ENCODE measurements at regions not wholly inside any gene's neighbourhood (a gene's known extent, or its start where the extent isn't known, plus 50 kb on each side); places are given as distances from the start of the nearest gene placed in this dataset.
A peak's percentile ranks its signal among the peaks of the same experiment; 100 is the strongest.
"Not testable (repeated sequence)": the region's sequence is repeated elsewhere in the genome, so short reads cannot be mapped to it uniquely, and the experiment has no call there.

DNA sequence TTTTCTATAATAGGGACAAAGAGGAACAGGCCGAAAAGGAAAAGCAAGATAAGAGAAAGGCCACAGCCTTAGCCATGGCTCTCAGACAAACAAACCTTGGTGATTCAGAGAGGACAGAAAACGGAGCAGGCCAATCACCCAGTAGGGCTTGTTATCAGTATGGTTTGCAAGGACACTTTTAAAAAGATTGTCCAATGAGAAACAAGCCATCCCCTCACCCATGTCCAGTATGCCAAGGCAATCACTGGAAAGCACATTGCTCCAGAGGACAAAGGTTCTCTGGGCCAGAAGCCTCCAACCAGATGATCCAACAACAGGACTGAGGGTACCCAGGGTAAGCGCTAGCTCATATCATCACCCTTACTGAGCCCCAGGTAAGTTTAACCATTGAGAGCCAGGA is 243.8 kb upstream of the BTG1 start:
- no peak for DNase-seq

DNA sequence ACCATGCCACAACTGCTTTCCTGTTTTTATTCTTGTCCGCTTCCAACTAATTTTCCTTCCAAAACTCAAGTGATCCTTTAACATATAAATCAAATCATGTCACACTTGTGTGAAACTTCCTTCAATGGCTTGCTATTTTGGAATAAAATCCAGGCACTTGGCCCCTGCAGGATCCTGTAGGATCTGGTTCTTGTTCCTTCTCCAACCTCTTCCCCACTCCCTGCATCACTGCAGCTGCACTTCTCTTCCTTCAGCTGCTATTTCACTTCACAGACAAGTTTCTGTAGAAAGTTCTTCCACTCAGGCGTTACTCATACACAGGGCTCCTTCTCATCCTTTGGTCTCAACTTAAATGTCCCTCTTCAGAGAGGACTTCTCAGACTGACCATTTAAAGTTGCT is 239.7 kb upstream of the BTG1 start:
- no peak for DNase-seq

DNA sequence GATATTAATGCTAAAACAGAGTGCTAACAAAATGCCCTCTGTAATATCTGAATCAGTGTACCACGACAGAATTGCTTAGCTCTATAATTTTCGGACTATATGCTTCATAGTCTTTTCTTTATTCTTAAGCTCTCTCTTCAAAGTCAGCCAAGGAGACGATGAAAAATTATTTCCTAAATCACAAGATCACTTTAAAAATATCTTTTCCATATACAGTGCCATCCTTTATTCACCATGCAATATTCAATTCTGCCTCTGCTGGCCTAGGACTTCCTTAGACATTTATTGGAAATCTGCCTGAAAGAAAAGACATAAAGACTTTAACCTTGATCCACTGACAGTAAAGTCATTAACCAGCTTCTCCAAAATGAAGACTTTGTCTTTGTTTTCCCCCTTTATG is 238.9 kb upstream of the BTG1 start:
- DNase-seq: no peak

DNA sequence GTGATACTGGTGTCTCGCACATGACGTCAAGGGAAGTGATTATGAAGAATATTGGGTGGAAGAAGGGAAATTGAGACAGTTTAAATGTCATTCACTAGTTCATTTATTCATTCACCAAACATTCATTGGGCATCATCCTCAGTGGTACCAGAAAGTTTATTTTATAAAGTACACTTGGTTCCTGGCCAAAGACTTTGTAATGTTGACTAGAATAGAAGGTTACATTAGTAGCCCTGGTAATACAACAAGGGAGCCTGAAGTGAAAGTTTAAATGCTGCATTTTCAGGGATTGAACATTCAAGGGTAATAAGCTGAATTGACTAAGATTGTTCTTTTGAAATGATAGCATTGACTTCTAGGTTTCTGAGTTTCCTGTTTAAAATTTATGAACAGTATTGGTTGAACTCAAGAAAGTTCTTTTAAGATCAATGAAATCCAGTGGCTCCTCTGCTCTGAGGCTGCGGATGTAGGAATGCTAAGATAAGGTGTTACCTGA is 236.8 kb upstream of the BTG1 start:
- no peak for DNase-seq

DNA sequence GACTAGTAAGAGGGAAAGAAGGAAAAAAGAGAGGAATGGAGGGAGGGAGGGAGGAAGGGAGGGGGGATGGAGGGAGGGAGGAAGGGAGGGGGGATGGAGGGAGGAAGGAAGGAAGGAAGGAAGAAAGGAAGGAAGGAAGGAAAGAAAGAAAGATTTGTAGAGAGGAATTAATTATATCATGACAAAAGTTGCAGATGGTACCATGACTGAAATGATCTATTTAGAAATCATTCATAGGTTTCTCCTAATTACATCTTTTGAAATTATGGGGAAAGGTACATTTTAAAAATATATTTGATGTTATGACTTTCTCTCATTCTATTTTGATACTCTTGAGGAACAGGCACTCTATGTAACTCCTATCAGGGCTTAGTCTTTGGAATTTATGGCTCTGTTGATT is 236.2 kb upstream of the BTG1 start:
- no peak for DNase-seq

DNA sequence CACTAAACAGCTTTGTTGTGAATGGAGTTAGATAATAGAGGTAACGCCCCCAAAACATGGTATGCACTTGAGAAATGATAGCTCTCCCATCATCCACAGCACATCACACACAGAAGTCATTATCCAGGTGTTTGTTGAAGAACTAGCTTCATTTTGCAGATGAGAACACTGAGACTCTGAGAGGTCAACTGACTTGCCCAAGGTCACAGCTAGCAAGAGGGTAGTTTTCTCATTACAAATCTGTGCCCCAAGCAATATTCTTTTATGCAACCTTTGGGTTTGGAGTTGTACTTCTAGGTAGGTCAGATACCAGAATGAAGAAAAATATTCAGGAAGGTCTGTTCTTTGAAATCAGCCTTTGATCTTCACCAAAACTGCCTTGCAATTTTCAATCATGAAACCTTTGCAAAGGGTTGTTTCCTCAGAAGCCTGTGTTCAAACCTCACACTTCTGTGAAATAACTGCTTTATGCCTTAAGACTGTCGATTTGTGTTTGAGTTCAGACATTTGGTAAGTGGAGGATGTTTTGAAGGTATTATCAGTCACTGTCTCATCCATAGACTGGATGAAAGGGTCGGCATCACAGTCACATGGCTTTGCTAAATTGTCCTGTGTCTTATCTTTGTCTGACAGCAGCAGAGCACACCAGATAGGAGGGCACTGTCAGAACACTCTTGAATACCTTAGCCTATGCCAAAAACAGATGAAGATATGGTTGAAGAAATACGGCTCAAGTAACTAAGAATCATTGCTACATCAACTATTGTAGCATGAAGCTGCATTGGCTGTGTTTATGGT is 233.2 kb upstream of the BTG1 start:
- DNase-seq: peak; percentile 31

DNA sequence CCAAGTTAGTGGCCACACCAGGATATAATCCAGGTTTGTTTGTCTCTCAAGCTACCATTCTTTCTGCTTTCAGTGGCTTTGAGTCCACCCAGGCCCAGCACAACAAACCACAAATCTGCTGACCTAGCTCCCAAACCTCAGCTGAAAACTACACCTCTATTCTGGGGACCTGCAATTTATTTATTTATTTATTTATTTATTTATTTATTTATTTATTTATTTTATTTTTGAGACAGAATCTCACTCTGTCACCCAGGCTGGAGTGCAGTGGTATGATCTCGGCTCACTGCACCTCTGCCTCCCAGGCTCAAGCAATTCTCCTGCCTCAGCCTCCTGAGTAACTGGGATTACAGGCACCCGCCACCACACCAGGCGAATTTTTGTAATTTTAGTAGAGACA is 229.9 kb upstream of the BTG1 start:
- not testable (repeated sequence) for DNase-seq

DNA sequence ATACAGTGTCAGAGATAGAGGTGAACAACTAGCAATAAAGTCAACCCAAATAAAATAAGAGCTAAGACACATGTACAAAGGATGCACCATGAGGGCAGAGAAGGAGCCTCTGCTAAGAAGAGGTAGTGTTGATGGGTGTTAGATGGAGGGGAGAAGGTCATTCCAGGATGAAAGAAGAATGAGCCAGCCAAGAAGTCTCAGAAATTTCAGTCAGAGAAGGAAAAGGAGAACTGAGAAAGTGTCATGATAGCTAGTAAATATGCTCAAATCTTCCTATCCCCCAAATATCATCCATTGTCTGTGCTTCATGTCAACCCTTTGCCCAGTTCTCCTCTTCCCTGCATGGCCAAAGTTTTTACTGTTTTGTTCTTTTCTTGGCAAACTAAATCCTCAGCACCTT is 225.2 kb upstream of the BTG1 start:
- DNase-seq: no peak

DNA sequence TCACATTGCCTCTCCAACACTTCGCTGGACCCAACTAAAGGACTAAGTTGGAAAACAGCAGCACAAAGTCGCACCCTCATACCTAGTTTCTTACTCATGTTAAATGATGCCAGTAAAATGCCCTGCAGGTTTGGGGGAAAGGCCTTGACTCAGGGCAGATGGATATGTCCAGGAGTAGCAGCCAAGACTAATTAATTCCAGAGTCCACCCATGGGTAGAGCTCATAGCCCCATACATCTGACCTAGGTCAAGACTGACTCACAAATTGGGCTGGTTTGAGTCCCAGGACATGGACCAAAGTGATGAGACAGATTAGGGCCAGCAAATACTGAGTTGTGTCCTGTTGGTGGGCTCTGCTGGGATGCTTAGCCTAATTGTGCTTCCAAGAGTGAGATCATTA is 224.0 kb upstream of the BTG1 start:
- no peak for DNase-seq

DNA sequence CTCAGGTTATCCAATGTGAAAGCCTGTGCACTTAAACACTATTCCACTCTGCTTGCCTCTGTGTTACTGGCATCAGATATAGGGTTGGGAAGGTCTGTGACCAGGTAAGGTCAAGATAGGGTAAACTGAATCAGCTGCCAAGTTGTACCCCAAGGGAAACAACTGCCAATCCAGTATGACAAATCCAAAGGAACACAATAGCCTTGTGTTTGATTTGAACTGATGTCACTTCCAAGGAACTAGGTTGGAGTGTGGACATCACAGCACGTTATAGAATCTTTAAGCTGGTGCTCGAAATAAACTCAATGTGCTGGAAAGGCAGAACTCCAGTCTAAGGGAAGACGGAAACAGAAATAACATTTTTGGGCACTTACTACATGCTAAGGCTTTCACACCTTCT is 223.4 kb upstream of the BTG1 start:
- no peak for DNase-seq

DNA sequence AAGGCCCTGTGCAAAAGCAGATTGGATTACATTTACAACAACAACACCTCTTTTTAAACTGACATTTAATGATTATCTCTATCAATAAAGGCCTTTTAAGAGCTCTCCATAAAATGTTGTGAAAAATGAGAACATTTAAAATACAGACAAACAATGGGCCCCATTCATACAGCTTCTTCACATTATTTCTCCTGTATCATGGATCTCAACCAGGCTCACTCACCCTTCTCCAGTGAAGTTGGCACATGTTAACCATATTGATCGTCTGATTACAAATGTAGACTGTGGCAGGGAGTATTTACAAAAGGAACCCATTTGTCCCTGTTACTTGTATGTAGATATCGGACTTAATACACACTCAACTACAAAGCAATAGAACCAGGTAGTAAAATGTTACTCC is 220.2 kb upstream of the BTG1 start:
- no peak for DNase-seq

DNA sequence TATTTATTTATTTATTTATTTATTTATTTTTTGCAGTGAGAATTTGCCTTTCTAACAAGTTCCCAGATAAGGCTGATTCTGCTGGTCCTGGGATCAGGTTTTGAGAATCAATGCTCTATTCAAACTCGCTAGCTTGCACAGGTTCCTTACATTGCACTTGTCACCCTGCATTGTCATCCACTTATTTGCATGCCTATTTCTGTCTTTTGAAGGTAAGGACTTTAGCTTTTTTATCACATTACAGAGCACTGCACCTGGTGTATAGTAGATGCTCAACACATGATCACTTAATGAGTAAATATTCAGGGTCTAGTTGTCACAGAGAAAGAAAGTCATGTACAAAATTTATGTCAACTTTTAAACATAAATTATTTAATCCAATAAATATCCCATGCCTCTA is 219.7 kb upstream of the BTG1 start:
- DNase-seq: no peak

DNA sequence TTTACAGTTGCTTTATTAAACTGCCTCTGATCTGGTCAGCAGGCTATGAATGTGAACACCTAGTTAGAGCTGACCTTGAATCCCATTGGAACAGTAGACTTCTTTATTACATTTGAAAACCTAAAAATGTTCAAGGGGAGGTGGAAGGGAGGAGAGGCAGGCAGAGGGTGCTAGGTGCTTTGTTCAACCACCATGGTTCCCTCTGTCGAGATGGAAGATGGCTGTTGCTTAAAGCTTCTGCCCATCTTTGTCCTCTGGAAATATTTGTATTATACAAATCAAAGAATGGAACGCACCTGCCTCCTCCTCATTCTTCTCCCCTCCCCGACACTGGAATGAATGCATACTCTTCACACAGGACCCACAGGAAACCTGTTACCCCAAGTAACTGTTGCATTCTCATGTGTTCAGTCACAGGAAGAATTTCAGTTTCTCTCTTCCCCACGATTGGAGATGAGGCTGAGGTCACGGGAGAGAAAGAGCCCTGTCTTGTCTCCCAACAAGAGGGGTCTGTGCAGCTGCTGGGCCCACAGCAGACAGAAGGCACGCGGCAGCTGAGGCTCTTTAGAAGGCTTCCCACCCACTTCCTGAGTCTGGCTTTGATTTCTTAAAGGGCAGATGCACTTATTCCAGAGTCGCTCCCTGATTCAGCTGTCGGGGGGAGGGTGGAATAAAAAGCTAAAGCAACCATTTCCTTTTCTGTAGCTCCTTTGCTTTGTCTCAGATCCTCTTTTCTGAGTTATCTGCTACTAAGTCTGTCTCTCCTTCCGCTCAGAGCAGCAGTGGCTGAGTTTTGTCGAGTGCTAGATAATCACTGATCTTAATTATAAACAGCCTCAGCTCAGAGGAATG is 217.9 kb upstream of the BTG1 start:
- DNase-seq: peak; percentile 61

DNA sequence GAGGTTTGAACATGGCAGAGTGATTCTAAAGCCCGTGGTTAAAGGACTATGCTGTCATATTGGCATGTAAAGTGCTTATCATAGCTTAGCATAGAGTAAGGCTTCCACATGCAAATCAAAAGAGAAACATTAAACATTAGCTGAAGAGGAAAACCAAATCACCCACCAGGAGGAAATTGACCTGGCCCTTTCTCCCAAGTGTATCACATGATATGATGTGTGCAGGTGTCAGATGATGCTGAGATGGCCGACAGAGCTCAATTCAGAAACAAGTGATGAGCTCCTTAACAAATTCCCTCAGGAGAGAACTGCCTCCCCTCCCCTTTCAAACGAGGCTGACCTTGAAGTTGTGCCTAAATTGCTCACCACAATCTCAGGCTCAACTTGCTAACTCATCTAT is 217.1 kb upstream of the BTG1 start:
- DNase-seq: peak; percentile 37

DNA sequence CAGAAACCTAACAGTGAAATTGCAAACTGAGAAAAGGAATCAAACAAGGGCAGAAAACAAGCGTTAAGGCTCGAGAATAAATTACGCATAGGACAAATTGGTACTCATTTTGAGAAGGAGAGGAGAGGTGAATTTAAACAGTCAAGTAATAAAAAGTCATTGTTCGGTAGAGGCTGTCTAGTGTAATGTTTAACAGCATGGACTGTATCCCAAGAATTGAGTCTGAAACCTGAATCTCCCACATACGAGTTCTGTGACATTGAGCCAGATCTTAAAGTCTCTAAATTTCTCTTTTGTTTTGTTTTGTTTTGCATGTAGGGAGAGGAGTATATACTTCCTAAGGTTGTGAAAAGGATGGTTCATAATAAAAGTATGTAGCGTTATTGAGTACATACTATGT is 216.5 kb upstream of the BTG1 start:
- DNase-seq: no peak

DNA sequence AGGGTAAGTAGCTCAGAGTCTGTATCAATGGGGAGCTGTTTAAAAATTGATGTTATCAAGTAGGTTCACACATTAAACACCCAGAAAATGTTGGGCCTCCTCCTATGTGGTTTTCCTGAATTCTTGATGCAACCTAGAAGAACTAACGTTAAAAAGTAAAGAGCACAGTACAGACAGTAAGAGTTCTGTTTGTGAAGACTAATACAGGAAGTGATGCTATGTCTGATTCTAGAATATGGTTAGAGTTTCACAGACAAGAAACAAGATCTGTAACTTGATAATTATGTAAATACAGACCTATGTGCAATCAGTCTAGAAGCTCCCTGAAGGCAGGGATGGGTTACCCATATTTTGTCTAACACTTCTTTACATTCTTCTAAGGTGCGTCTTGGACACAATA is 214.9 kb upstream of the BTG1 start:
- DNase-seq: peak; percentile 60

DNA sequence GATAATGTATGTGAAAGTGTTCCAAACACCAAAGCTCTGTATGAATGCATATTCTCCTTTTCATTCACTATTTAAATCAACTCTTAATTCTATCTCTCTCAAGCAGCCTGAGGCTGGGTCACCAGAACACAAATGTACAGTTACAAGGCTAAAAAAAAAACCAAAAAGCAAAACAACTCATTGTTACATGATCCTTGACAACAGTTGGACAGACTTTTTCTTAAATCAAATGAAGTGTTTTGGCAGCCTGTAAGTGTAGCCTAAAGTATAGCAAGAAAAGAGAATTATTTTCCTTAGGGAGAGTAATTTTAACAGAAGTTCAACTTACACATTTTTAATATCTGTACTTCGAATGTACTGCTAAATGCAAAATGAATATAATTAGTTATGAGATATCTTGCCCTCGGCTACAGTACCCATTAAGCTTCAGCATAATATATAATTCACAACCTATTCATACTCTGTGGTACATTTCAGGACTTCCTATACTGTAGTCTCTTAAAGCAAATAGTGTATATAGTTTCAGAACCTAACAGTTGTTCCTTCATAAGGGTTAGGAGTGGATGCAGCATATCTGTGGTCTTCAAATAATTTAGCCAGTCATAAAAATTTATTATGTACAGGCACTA is 214.0 kb upstream of the BTG1 start:
- DNase-seq: no peak

DNA sequence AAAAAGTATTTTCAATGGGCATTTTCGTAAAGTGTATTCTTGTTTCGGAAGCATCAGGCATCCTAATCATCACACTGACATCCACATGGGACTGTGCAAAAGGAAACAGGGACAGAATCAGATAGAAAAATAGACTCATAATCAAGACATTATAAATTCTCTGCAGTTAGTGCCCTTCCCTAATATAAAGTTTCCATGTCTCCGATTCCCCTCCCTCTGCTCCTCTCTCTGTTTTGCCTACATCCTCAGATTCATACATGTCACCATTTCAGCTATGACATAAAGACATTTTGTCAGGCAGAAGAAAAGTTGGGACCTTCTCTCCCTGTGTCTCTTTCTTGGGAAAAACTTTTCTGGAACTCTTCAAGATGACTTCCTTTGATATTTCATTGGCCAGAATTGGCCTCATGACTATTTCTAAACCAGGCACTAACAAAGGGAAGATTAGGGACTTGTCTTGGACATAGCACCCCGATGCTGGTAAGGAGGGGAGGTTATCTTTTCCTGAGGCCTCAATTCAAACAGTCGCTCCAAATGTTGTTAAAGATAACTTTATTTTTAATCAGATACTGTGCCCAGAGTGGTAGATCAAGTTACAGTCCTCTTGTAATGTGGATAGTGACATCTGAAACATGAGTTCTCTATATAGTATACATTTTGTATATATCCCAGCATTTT is 212.1 kb upstream of the BTG1 start:
- DNase-seq: no peak

DNA sequence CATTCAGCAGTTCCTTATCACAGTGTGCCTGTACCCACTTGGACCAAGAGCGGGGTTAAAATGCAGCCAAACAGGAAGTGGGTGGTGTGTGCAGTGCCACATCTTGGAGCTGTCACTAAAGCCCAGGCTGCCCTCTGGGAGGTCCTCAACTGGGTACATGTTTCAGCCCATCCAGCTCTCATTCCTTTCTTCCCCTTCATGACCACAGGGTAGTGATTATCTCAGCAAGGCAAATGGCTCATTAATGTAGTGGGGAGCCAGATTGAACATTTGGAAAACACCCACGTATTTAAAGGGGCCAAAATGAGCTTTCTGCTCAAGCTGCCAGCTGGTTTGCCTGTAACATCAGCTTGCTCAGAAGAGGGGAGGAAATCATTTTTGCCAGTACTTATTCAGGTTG is 210.8 kb upstream of the BTG1 start:
- no peak for DNase-seq

DNA sequence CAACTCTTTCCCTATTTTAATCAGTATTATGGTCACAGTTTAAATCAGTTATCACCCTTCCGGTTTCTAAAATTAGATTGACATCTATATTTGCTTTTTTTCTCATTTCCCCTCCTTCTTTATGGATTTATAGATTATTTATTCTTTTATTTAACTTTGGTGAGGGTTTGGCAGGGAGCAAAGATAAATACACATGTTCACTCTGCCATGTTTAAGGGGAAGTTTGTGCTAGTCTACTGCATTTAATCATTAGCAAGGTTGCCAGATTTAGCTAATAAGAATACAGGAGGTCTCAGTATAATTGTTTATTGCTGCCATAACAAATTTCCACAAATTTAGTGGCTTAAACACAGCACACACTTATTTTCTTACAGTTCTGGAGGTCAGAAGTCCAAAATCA is 204.0 kb upstream of the BTG1 start:
- no peak for DNase-seq

DNA sequence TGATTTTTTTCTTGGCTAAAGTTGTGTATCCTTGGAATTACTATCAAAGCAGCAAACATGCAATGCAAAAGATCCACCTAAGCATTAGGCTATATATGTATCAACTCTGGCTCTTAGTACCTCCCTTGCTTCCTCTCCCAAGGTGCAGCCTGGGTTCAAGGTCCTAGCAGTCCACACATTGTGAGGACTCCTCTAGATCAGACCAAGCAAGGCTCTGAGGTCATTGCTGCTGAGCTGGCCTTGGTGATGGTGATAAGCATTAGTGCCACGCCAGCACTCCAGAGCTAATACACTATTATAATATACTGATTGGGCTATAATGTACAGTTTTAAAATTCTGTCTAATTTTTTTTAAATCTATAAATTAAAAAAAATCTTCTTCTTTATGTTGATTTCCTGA is 196.9 kb upstream of the BTG1 start:
- no peak for DNase-seq

DNA sequence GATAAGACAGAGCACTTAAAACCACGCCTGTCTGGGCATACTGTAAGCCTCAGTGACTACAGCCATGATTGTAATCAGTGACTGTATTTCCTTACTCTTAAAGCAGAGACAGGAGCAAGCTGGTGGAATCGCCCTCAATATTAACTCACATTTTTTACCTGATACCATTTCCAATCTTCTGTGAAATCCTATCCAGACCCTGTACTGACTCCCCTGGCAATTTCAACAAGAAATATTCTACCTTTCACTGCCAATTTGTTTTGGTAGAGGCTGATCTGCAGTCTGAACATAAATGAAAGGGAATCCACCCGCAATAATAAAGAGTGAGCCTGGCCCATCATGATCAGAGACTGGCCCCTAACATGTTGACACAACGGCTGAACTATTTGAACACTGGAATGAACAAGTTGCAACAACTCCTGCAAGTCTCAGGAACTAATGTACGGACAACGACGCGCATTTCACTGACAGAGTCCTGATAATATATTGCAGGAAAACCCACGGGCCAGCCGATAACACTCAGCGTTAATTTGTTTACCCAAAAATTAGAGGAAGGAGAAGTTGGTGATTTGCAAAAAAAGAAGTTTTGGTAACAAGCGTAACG is 195.5 kb upstream of the BTG1 start:
- no peak for DNase-seq
